Hepatocyte (in vitro differentiated cells): ENCODE measurements at regions not wholly inside any gene's neighbourhood (a gene's known extent, or its start where the extent isn't known, plus 50 kb on each side); places are given as distances from the start of the nearest gene placed in this dataset.

ENCODE experiments used
- CTCF ChIP-seq: fragments of 200-600 bp; sonication (generic); IDR thresholded peaks from 2 replicates; pipeline ENCODE4 v1.5.1; 2016; ENCODE audit warnings: antibody characterized with exemption, mild to moderate bottlenecking; ENCODE audit not compliant: poor library complexity
- EZH2 ChIP-seq: fragments of 200-600 bp; sonication (generic); IDR thresholded peaks from 2 replicates; pipeline ENCODE4 v1.6.1; 2016; ENCODE audit warnings: antibody characterized with exemption, mild to moderate bottlenecking, borderline replicate concordance
- EZH2phosphoT487 ChIP-seq: fragments of 200-600 bp; sonication (generic); IDR thresholded peaks from one replicate; pipeline ENCODE4 v1.6.1; 2018; ENCODE audit warnings: antibody characterized with exemption, mild to moderate bottlenecking, low read depth, moderate library complexity; ENCODE audit not compliant: unreplicated experiment, severe bottlenecking

- TF ChIP-seq CTCF (no peak), EZH2 (no peak), EZH2phosphoT487 (no peak)
Measured at GRCh38 chr12:31843398-31844095, 114.7 kb upstream of the AMN1 start.
